A549 (cell line): ENCODE measurements at regions not wholly inside any gene's neighbourhood (a gene's known extent, or its start where the extent isn't known, plus 50 kb on each side); places are given as distances from the start of the nearest gene placed in this dataset.

Experiments used
- ATAC-seq, 2 experiments: fragments of 200-7000 bp in 1 of 2; fragments of >200 bp in 1 of 2; cut with Nextera tagmentation in 1 of 2; cut with Tn5 transposase in 1 of 2; 3 replicates each; pipeline versions ENCODE4 v1.8.0 to v1.9.1; 2018 to 2020; ENCODE audit warnings: mild to moderate bottlenecking in 1 of 2, moderate library complexity in 1 of 2
- CTCF ChIA-PET: fragments of 300-600 bp; sonication (Branson Sonifier 250); formaldehyde crosslinking; extraction: SDS; loops from one replicate; lab custom pipeline; 2021; ENCODE audit warnings: antibody characterized with exemption, inconsistent platforms; lab: Yijun Ruan, JAX
- POLR2A ChIA-PET: fragments of 350-600 bp; formaldehyde crosslinking; extraction: SDS; loops from one replicate; lab custom pipeline; 2021; ENCODE audit warnings: antibody characterized with exemption, inconsistent platforms; lab: Yijun Ruan, JAX
- DNase-seq, 2 experiments: peaks; one replicate each; pipeline versions ENCODE4 v3.0.0 to v3.0.0-alpha.2; 2011 to 2016; ENCODE audit warnings: low read depth in 1 of 2, low spot score in 1 of 2
- FAIRE-seq: peaks from 2 replicates; lab custom pipeline; 2011; peaks lifted over from hg19 to GRCh38; lab: Jason Lieb, UNC
- H3K27ac ChIP-seq, 2 experiments: fragments of >200 bp; sonication (Bioruptor Twin); formaldehyde crosslinking; 3 replicates each; pipeline ENCODE4 v1.5.1; 2016 to 2017
- H3K4me1 ChIP-seq: fragments of >200 bp; sonication (Bioruptor Twin); formaldehyde crosslinking; 3 replicates; pipeline ENCODE4 v1.6.1; 2016
- H3K4me2 ChIP-seq: fragments of >200 bp; sonication (Bioruptor Twin); formaldehyde crosslinking; 3 replicates; pipeline ENCODE4 v1.6.1; 2016
- H3K4me3 ChIP-seq: fragments of >200 bp; sonication (Bioruptor Twin); formaldehyde crosslinking; 3 replicates; pipeline ENCODE4 v1.5.1; 2016
- H3K9me3 ChIP-seq: fragments of >200 bp; sonication (Bioruptor Twin); formaldehyde crosslinking; 3 replicates; pipeline ENCODE4 v1.6.1; 2016
- CEBPB ChIP-seq, 2 experiments: fragments of >200 bp in 1 of 2; sonication (Bioruptor Twin) in 1 of 2; formaldehyde crosslinking in 1 of 2; IDR thresholded peaks; 2 replicates each; pipeline ENCODE4 v1.6.1; 2012 to 2016
- CHD4 ChIP-seq: fragments of 200-600 bp; sonication (generic); IDR thresholded peaks from 2 replicates; pipeline ENCODE4 v1.6.1; 2016; ENCODE audit warnings: antibody characterized with exemption, mild to moderate bottlenecking, borderline replicate concordance
- E2F6 ChIP-seq: IDR thresholded peaks from 2 replicates; pipeline ENCODE4 v1.6.1; 2012; ENCODE audit warnings: low read depth, borderline replicate concordance
- EHF ChIP-seq: fragments of 250-450 bp; sonication (Bioruptor Pico); IDR thresholded peaks from 2 replicates; pipeline ENCODE4 v1.5.0; 2020; ENCODE audit warnings: mild to moderate bottlenecking
- EHMT2 ChIP-seq: fragments of 200-600 bp; sonication (generic); IDR thresholded peaks from 2 replicates; pipeline ENCODE4 v1.6.1; 2016; ENCODE audit warnings: antibody characterized with exemption, low read depth, mild to moderate bottlenecking, moderate library complexity
- ESRRA ChIP-seq: fragments of 150-350 bp; IDR thresholded peaks from 2 replicates; pipeline ENCODE4 v1.6.1; 2014; ENCODE audit warnings: mild to moderate bottlenecking, low read length, borderline replicate concordance
- HDAC2 ChIP-seq: fragments of 200-600 bp; sonication (generic); IDR thresholded peaks from 2 replicates; pipeline ENCODE4 v1.6.1; 2016
- HES2 ChIP-seq: fragments of >200 bp; sonication (Bioruptor Twin); formaldehyde crosslinking; IDR thresholded peaks from 2 replicates; pipeline ENCODE4 v1.6.1; 2016
- HOXA7 ChIP-seq: fragments of 250-450 bp; sonication (Bioruptor Pico); IDR thresholded peaks from 2 replicates; pipeline ENCODE4 v1.5.0; 2020; ENCODE audit warnings: mild to moderate bottlenecking, moderate library complexity
- HOXB5 ChIP-seq: fragments of 250-450 bp; sonication (Bioruptor Pico); IDR thresholded peaks from 2 replicates; pipeline ENCODE4 v1.5.0; 2020; ENCODE audit warnings: mild to moderate bottlenecking, moderate library complexity
- JUNB ChIP-seq: fragments of >200 bp; sonication (Bioruptor Twin); formaldehyde crosslinking; IDR thresholded peaks from 2 replicates; pipeline ENCODE4 v1.6.1; 2016
- MAZ ChIP-seq: fragments of 150-350 bp; IDR thresholded peaks from 2 replicates; pipeline ENCODE4 v1.6.1; 2014; ENCODE audit warnings: antibody characterized with exemption, low read depth, low read length, borderline replicate concordance
- PHF8 ChIP-seq: fragments of 200-600 bp; sonication (generic); IDR thresholded peaks from 2 replicates; pipeline ENCODE4 v1.6.1; 2016; ENCODE audit warnings: low read depth, mild to moderate bottlenecking, antibody characterized with exemption, moderate library complexity, borderline replicate concordance
- POLR2A ChIP-seq: IDR thresholded peaks from 2 replicates; pipeline ENCODE4 v1.6.1; 2012; ENCODE audit warnings: mild to moderate bottlenecking, low read length
- POLR2AphosphoS2 ChIP-seq: conservative IDR thresholded peaks from 2 replicates; pipeline ENCODE4 v1.6.1; 2012; ENCODE audit warnings: low read length, improper control_type of control experiment, inconsistent platforms
- RARB ChIP-seq: fragments of 250-450 bp; sonication (Bioruptor Pico); IDR thresholded peaks from 2 replicates; pipeline ENCODE4 v1.8.0; 2021; ENCODE audit warnings: mild to moderate bottlenecking, moderate library complexity
- RCOR1 ChIP-seq: fragments of 150-350 bp; IDR thresholded peaks from 2 replicates; pipeline ENCODE4 v1.6.1; 2014; ENCODE audit warnings: antibody characterized with exemption, low read length, low read depth
- REST ChIP-seq: fragments of 200-600 bp; sonication (generic); IDR thresholded peaks from 2 replicates; pipeline ENCODE4 v1.6.1; 2016; ENCODE audit warnings: antibody characterized with exemption, mild to moderate bottlenecking, moderate library complexity
- SMC3 ChIP-seq: fragments of >200 bp; sonication (Bioruptor Twin); formaldehyde crosslinking; IDR thresholded peaks from 3 replicates; pipeline ENCODE4 v1.6.1; 2018; ENCODE audit warnings: inconsistent platforms
- SREBF2 ChIP-seq: fragments of 450-650 bp; IDR thresholded peaks from 2 replicates; pipeline ENCODE4 v1.6.1; 2014; ENCODE audit warnings: mild to moderate bottlenecking, moderate library complexity
- WGBS: methylation state at CpG from one replicate; pipeline ENCODE4 v1.1.6; 2017; ENCODE audit errors: missing lambda C conversion rate; 5-methylcytosine and 5-hydroxymethylcytosine counted together
- TF ChIP-seq, protein P1 (sequence below): fragments of 250-450 bp; sonication (Bioruptor Pico); IDR thresholded peaks from 2 replicates; pipeline ENCODE4 v1.5.0; 2020; ENCODE audit warnings: low read depth, mild to moderate bottlenecking, moderate library complexity
- TF ChIP-seq, protein P2 (sequence below): fragments of 450-650 bp; IDR thresholded peaks from 2 replicates; pipeline ENCODE4 v1.6.1; 2014; ENCODE audit warnings: antibody characterized with exemption
- TF ChIP-seq, protein P3 (sequence below): IDR thresholded peaks from 2 replicates; pipeline ENCODE4 v1.6.1; 2012
- TF ChIP-seq, protein P4 (sequence below): fragments of 150-350 bp; IDR thresholded peaks from 2 replicates; pipeline ENCODE4 v1.6.1; 2014; ENCODE audit warnings: low read depth, mild to moderate bottlenecking, low read length

GRCh38 chr14:56885825-56886224, 75.5 kb upstream of the OTX2 start:
- Histone ChIP-seq H3K9me3 (no peaks in the 10 kb centered on the region), H3K4me3 (no peak overlapping the region), H3K4me1 (no peaks in the 10 kb centered on the region), H3K27ac (no peak overlapping the region)
- 46% methylated on average over 2 of the region's 2 CpGs for WGBS
- POLR2A ChIA-PET, result no interaction called here
- TF ChIP-seq CEBPB (IDR thresholded peaks at IDR 0.05) (no peak), PHF8 (no peak), HOXB5 (CRISPR knock-in tag) (no peak), POLR2AphosphoS2 (no peak), SREBF2 (no peak), HDAC2 (no peak), EHF (CRISPR knock-in tag) (no peak), JUNB (no peak), MAZ (no peak), ESRRA (no peak), RCOR1 (no peak), POLR2A (no peak), HOXA7 (CRISPR knock-in tag) (no peak)
- TF ChIP-seq, protein P1, sequence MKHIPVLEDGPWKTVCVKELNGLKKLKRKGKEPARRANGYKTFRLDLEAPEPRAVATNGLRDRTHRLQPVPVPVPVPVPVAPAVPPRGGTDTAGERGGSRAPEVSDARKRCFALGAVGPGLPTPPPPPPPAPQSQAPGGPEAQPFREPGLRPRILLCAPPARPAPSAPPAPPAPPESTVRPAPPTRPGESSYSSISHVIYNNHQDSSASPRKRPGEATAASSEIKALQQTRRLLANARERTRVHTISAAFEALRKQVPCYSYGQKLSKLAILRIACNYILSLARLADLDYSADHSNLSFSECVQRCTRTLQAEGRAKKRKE, result no peak
- TF ChIP-seq, protein P2, sequence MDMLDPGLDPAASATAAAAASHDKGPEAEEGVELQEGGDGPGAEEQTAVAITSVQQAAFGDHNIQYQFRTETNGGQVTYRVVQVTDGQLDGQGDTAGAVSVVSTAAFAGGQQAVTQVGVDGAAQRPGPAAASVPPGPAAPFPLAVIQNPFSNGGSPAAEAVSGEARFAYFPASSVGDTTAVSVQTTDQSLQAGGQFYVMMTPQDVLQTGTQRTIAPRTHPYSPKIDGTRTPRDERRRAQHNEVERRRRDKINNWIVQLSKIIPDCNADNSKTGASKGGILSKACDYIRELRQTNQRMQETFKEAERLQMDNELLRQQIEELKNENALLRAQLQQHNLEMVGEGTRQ, result no peak
- TF ChIP-seq, all 56 proteins: peak for 0
- FAIRE-seq (no peak), ATAC-seq (no peak), DNase-seq (no peak)
- no peak overlapping the region for H3K4me2 ChIP-seq
- CTCF ChIA-PET, result interaction anchor here (1.1 to 1.2 kb wide), 2 partner anchors 18 to 225 kb away, joined by 3 read pairs; no protein-coding TSS in a partner anchor

- no peaks in the 10 kb centered on the region for H3K4me1 ChIP-seq
- ATAC-seq (no peak), FAIRE-seq (no peak), DNase-seq (no peak)
- POLR2A ChIA-PET, result no interaction called here
- CTCF ChIA-PET, result no interaction called here
- TF ChIP-seq RARB (no peak), SREBF2 (no peak), E2F6 (no peak), EHF (CRISPR knock-in tag) (no peak), HOXB5 (CRISPR knock-in tag) (no peak), SMC3 (no peak), CHD4 (no peak), POLR2A (no peak), EHMT2 (no peak), REST (no peak), HES2 (no peak)
- TF ChIP-seq, protein P3, sequence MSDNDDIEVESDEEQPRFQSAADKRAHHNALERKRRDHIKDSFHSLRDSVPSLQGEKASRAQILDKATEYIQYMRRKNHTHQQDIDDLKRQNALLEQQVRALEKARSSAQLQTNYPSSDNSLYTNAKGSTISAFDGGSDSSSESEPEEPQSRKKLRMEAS, result no peak
- TF ChIP-seq, protein P4, sequence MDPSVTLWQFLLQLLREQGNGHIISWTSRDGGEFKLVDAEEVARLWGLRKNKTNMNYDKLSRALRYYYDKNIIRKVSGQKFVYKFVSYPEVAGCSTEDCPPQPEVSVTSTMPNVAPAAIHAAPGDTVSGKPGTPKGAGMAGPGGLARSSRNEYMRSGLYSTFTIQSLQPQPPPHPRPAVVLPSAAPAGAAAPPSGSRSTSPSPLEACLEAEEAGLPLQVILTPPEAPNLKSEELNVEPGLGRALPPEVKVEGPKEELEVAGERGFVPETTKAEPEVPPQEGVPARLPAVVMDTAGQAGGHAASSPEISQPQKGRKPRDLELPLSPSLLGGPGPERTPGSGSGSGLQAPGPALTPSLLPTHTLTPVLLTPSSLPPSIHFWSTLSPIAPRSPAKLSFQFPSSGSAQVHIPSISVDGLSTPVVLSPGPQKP, result no peak
- TF ChIP-seq, all 56 proteins: peak for 0
- Histone ChIP-seq H3K4me2 (no peak overlapping the region), H3K27ac (no peak overlapping the region), H3K4me3 (no peak overlapping the region), H3K9me3 (no peaks in the 10 kb centered on the region)
- WGBS, result 51% methylated on average over 6 of the region's 6 CpGs
Observed at GRCh38 chr14:56884617-56885016, 74.3 kb upstream of the OTX2 start.
